Stimulated activated CD8-positive, alpha-beta memory T cell treated with anti-CD3 and anti-CD28 coated beads, Interleukin-15, amount 100 ng/mL, for 48 hours (primary cell): ENCODE measurements at regions not wholly inside any gene's neighbourhood (a gene's known extent, or its start where the extent isn't known, plus 50 kb on each side); places are given as distances from the start of the nearest gene placed in this dataset.
A peak's percentile ranks its signal among the peaks of the same experiment; 100 is the strongest.
"Not testable (repeated sequence)": the region's sequence is repeated elsewhere in the genome, so short reads cannot be mapped to it uniquely, and the experiment has no call there.

Experiments used
- DNase-seq, 2 donors: peaks; one replicate each; pipeline ENCODE4 v3.0.0-alpha.2; 2020; ENCODE audit warnings: low read depth in 2 of 2

- no peak for DNase-seq
Observed at GRCh38 chr14:55805250-55805649, 225.2 kb downstream of the KTN1 start.

GRCh38 chr14:55807053-55807880 is 227.3 kb downstream of the KTN1 start:
- peak; percentile 49 to 61 for DNase-seq

DNA sequence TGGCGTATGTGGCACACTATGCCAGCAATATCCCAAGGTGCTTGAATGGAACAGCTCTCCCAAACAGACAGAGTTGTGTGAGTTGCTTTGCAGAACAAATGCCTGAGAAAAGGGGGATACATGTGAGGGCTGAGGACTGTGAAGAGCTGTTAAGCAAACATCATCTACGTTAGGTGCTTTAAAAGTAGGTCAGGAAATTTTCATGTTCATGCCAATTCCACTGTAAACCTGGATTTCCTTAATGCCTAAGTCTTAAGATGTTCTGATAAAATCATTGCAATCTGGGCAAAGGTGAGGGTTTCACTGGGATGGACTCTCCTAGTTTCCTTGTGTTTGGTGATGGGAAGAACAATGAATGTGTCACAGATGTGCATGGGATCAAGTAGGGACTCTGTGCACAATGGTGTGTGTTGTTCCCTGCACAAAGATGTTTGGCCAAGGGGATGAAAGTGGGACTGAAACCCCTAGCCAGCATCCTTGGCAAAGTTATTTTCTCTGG is 227.9 kb downstream of the KTN1 start:
- no peak for DNase-seq

DNA sequence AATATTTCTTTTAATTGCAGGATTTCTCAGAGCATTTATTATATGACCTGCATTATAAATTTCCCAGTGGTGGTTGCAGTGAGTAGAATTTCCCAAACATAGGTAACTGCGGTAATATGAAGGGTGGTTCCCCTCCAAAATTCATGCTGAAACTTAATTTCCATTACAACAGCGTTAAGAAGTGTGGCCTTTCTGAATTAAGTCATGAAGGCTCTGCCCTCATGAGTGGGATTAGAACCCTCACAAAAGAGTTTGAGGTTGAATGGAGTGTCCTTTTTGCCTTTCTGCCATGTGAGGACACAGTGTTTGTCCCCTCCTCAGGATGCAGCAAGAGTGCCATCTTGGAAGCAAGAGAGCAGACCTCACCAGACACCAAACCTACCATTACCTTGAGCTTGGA is 233.6 kb downstream of the KTN1 start:
- DNase-seq, result no peak

- DNase-seq, result no peak
Observed at GRCh38 chr14:55814064-55814463, 234.1 kb downstream of the KTN1 start.

DNA sequence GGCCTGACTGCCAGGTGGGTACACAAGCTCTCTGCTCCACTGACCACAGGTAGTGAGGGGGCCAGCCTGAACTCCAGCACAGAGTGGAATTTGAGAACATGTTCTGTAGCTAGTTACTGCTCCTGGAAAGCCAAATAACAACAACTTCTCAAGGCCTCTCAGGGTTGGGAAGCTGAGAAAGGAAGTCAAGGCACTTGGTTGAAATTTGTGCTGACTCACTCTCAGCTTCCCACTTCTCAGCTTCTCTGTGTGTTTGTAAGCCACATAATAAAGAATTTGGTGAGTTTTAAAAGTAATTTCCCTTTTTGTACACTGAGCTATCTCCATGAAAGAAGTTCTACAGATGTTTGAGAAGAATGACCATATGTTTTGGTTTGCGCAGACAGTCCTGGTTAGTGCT is 234.9 kb downstream of the KTN1 start:
- no peak for DNase-seq

DNA sequence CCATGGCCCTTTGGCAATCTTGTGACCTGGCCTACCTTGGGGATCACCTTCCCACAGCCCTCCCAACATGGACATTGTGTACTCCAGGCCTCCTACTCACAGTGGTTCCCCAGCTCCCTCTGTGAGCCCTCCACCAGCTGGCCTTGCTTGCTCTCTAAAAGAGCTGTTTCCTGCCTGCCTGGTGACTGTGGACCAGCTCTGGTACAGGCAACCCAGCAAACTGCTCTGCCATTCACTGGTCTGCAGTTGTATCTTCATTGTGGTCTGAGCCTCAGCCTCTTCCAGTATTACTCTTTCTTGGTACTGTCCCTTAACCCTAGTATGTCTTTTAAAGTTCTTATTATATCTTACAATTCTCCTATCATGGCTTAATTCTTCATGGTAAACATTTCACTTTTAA is 236.2 kb downstream of the KTN1 start:
- no peak for DNase-seq

DNA sequence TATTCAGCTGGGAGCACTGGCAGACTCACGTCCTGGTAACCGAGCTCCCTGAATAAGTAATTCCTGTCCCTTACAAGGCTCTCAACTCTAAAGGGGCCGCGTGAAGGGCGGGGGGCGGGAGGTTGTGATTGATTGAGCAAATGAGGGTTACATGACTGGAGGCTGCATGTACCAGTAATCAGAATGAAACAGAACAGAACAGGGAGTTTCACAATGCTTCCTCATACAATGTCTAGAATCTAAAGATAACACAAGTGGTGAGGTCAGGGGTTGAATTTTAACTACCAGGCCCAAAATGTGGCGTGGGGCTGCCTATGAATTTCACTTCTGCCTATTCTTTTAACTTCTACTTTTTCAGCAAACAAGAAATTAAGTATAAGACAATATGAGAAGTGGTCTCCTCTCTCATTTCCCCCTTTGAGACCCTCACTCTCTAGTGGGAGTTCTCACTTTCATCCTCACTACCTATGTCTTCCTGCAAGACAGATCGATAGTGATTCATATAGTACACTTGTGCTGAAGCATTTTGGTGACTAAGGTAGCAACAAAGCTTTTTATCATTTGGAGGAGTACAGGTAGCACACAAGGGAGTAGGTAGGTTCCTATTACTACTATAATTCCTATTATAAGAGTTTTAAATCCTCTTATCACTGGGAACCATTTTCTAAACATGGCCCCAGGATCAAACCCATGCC is 239.8 kb downstream of the KTN1 start:
- DNase-seq, result peak in 1 of 2 donors; percentile 17

GRCh38 chr14:55822906-55823305 is 242.9 kb downstream of the KTN1 start:
- no peak for DNase-seq

- DNase-seq, result no peak
Observed at GRCh38 chr14:55832122-55832911, 252.3 kb downstream of the KTN1 start.

GRCh38 chr14:55832974-55833373 is 253.0 kb downstream of the KTN1 start:
- DNase-seq, result no peak

- no peak for DNase-seq
Observed at GRCh38 chr14:55834390-55834789, 254.4 kb downstream of the KTN1 start.

GRCh38 chr14:55835985-55836384 is 256.0 kb downstream of the KTN1 start:
- no peak for DNase-seq

GRCh38 chr14:55837467-55837866 is 257.5 kb downstream of the KTN1 start:
- no peak for DNase-seq

GRCh38 chr14:55838529-55839052 is 258.6 kb downstream of the KTN1 start:
- DNase-seq, result no peak

DNA sequence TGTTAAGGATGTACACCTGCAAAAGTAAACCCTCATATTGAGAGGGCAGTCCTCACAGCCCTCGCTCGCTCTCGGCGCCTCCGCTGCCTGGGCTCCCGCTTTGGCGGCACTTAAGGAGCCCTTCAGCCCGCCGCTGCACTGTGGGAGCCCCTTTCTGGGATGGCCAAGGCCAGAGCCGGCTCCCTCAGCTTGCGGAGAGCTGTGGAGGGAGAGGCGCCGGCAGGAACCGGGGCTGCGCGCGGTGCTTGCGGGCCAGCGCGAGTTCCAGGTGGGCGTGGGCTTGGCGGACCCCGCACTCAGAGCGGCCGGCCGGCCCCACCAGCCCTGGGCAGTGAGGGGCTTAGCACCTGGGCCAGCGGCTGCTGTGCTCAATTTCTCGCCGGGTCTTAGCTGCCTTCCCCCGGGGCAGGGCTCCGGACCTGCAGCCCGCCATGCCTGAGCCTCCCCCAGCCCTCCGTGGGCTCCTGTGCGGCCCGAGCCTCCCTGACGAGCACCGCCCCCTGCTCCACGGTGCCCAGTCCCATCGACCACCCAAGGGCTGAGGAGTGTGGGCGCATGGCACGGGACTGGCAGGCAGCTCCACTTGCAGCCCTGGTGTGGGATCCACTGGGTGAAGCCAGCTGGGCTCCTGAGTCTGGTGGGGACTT is 259.4 kb downstream of the KTN1 start:
- not testable (repeated sequence) for DNase-seq

DNA sequence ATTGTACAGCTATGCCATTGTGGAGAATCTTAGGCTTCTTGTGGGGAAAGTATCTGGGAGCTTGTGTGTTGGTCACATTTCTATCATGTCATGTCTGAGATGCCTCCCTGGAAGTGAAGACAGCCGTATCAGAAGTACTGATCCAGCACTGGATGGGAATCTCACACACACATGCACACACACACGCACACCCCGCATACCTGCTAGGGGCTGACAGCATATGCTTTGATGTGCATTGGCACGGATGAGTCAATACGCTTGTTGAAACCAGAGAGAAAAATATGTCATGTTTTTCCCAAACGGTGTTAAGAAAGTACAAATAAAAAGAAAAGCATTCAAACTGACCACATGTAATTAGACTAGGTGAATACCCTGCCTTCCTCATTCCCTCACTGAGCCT is 260.8 kb downstream of the KTN1 start:
- DNase-seq, result no peak

GRCh38 chr14:55841625-55842024 is 261.6 kb downstream of the KTN1 start:
- DNase-seq, result no peak

DNA sequence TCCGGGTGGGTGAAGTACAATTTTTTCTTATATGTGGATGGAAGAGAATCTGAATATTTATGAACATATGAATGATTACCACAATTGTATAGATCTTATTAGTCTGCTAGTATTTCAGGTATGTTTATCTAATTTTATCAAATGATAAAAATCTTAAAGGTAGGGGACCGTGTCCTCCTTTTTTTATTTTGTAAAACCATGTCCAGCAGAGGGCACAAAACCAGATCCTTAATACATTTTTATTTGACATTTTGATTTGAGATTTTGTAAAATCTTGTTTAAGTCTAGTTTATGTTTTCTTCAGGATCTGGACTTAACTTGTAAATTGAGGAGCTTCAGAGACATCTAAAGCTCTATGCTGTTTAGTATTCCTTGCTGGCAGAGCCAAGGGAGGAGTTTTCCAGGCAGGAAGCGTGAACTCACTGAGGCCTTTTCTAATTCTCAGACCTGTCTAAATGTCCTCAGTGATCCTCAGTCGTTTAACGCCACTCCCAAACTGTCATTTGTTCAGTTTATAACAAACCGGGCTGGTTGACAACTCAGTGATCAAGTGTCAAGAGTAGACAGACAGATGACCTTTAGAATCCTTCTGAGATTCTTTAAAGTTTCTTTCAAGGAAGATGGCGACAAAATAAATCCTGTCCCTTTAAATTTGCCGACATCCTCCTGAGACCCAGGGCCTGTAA is 263.9 kb downstream of the KTN1 start:
- no peak for DNase-seq

DNA sequence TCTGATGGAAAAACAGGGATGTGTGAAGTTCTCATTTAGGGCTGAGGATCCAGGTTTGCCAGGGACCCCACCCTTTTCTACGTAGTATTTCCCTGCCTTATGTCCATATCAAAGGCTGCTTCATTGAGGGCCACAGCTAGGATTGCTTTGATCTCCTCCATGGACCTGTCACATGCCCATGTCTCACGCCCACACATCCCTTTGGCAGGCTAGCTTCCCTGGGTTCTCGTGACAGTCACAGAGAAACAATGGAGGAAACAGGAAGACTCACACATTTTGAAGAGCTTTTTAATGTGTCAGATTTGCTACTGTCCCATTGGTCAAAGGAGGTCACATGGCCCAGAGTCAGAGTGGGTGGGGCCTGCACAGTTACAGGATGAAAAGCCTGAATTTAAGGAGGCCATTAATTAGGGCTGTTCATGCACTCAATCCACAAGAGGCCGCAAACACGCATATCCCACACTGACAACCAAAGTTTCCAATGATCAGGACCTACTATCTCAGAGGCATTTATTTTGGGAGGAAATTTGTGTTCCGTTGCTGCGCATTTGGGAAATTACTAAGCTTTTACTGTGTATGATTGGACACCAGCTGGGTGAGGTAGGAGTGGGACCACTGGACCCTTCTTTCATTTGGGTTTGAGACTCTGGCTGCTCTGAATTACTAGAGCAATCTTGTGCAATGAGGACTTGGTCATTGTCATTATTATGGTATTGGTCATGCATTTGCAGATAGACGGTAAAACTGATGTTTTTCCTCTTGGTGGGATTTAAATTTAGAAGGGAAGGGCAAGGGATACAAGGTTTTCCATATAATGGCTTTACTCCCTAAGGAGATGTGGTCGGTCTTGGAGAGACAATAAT is 266.2 kb downstream of the KTN1 start:
- DNase-seq, result no peak
